MCF 10A (cell line): ENCODE measurements at regions not wholly inside any gene's neighbourhood (a gene's known extent, or its start where the extent isn't known, plus 50 kb on each side); places are given as distances from the start of the nearest gene placed in this dataset.
"Not testable (repeated sequence)": the region's sequence is repeated elsewhere in the genome, so short reads cannot be mapped to it uniquely, and the experiment has no call there.

Source experiments
- BruUV-seq: library from RNA; stranded (reverse); fragments of 400-500 nt; replicated peaks from 2 replicates; lab custom pipeline; 2021; lab: Mats Ljungman, UMichigan
- CTCF ChIA-PET: fragments of 300-600 bp; sonication (Branson Sonifier 250); formaldehyde crosslinking; extraction: SDS; loops from one replicate; lab custom pipeline; 2021; ENCODE audit warnings: antibody characterized with exemption, inconsistent platforms; lab: Yijun Ruan, JAX
- POLR2A ChIA-PET: fragments of 300-600, 350-650 bp; sonication (Branson Sonifier 250); formaldehyde crosslinking; extraction: SDS; loops from one replicate; lab custom pipeline; 2020; ENCODE audit warnings: antibody characterized with exemption, inconsistent platforms; lab: Yijun Ruan, JAX
- DNase-seq: peaks from one replicate; pipeline ENCODE4 v3.0.0-alpha.2; 2018; ENCODE audit not compliant: unreplicated experiment
- H3K27ac Mint-ChIP-seq: one replicate; pipeline ENCODE4 v1.8.0; 2022; ENCODE audit warnings: mild to moderate bottlenecking, low read depth, mixed read lengths; ENCODE audit not compliant: unreplicated experiment
- H3K27me3 Mint-ChIP-seq: one replicate; pipeline ENCODE4 v1.8.0; 2022; ENCODE audit warnings: mixed read lengths; ENCODE audit not compliant: insufficient read depth, unreplicated experiment
- H3K36me3 Mint-ChIP-seq: one replicate; pipeline ENCODE4 v1.8.0; 2022; ENCODE audit warnings: mild to moderate bottlenecking, moderate library complexity, mixed read lengths; ENCODE audit not compliant: insufficient read depth, unreplicated experiment
- H3K4me1 Mint-ChIP-seq: one replicate; pipeline ENCODE4 v1.8.0; 2022; ENCODE audit warnings: mixed read lengths; ENCODE audit not compliant: insufficient read depth, unreplicated experiment
- H3K4me3 Mint-ChIP-seq: one replicate; pipeline ENCODE4 v1.8.0; 2022; ENCODE audit warnings: mild to moderate bottlenecking, moderate library complexity, mixed read lengths; ENCODE audit not compliant: unreplicated experiment
- H3K9me3 Mint-ChIP-seq: one replicate; pipeline ENCODE4 v1.8.0; 2022; ENCODE audit warnings: mixed read lengths; ENCODE audit not compliant: unreplicated experiment
- CTCF ChIP-seq: fragments of 200-600 bp; IDR thresholded peaks from one replicate; pipeline ENCODE4 v1.8.0; 2022; ENCODE audit warnings: antibody characterized with exemption, mild to moderate bottlenecking; ENCODE audit not compliant: unreplicated experiment
- intact Hi-C: fragments of 100-400 bp; cut with micrococcal nuclease; formaldehyde crosslinking; loops from 2 replicates; pipeline ENCODE4 v1.14.1; 2022

GRCh38 chr4:124932447-124932846 is 219.9 kb upstream of the ANKRD50 start:
- H3K4me1 Mint-ChIP-seq = peaks cover 10% of the 10 kb centered on the region
- intact Hi-C loops = no loop called here
- H3K27ac Mint-ChIP-seq = no peak overlapping the region
- no TSS peak for BruUV-seq
- CTCF ChIA-PET = no interaction called here
- H3K27me3 Mint-ChIP-seq = no peaks in the 10 kb centered on the region
- DNase-seq = no peak
- no peak overlapping the region for H3K4me3 Mint-ChIP-seq
- POLR2A ChIA-PET = interaction anchor here (0.6 kb wide), 1 partner anchor 348 kb away, joined by 3 read pairs; no protein-coding TSS in a partner anchor
- no peak for TF ChIP-seq CTCF
- H3K9me3 Mint-ChIP-seq = no peaks in the 10 kb centered on the region
- no peaks in the 10 kb centered on the region for H3K36me3 Mint-ChIP-seq

- CTCF ChIA-PET = interaction anchor here (0.6 to 1.0 kb wide), 2 partner anchors 69 to 382 kb away, joined by 3 to 4 read pairs; no protein-coding TSS in a partner anchor
- H3K27ac Mint-ChIP-seq = no peak overlapping the region
- TF ChIP-seq CTCF = no peak
- no TSS peak for BruUV-seq
- no peaks in the 10 kb centered on the region for H3K27me3 Mint-ChIP-seq
- no peaks in the 10 kb centered on the region for H3K4me1 Mint-ChIP-seq
- no peak overlapping the region for H3K4me3 Mint-ChIP-seq
- POLR2A ChIA-PET = interaction anchor here (0.7 kb wide), 1 partner anchor 804 kb away, joined by 3 read pairs; no protein-coding TSS in a partner anchor
- intact Hi-C loops = no loop called here
- no peaks in the 10 kb centered on the region for H3K9me3 Mint-ChIP-seq
- H3K36me3 Mint-ChIP-seq = no peaks in the 10 kb centered on the region
- no peak for DNase-seq
Measured at GRCh38 chr4:124931050-124931449, 218.5 kb upstream of the ANKRD50 start.

DNA sequence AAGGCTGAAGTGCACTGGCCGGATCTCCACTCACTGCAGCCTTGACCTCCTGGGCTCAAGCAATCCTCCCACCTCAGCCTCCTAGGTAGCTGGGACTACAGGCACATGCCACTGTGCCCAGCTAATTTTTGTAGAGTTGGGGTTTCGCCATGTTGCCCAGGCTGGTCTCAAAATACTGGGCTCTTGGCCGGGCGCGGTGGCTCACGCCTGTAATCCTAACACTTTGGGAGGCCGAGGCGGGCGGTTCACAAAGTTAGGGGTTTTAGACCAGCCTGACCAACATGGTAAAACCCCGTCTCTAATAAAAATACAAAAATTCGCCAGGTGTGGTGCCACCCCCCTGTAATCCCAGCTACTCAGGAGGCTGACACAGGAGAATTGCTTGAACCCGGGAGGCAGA is 210.2 kb upstream of the ANKRD50 start:
- intact Hi-C loops = loop anchor here (1.0 kb wide), 1 partner anchor 17 kb away; no protein-coding TSS in a partner anchor
- POLR2A ChIA-PET = interaction anchor here (0.9 kb wide), 1 partner anchor 11 kb away, joined by 3 read pairs; no protein-coding TSS in a partner anchor
- H3K4me1 Mint-ChIP-seq, H3K27ac Mint-ChIP-seq, DNase-seq, CTCF ChIA-PET, H3K27me3 Mint-ChIP-seq, H3K36me3 Mint-ChIP-seq, BruUV-seq, H3K9me3 Mint-ChIP-seq, H3K4me3 Mint-ChIP-seq: not testable (repeated sequence)

DNA sequence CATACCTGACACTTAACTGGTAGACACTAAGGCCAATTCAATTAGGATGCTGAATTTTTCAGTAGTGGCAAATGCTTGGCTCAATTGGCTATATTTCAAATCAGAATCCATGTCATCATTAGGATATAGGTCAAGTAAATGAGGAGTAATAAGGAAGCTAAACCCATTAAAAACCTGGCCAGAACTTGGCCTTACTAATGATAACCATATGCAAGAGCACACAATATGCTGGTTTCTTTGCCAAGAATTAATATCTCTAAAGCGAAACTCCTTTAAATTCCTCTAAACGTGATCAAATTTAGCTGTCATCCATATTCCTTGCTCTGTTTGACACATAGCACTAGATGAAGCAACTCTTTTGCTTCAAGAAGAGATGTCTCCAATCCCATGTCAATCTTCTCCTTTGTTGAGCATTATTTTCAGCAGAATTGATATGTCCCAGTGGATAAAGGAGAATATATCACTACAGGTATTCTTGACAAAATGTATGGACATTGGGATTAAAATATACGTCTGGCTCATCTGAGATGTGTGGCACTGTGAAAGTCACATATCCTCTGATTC is 206.1 kb upstream of the ANKRD50 start:
- no TSS peak for BruUV-seq
- Mint-ChIP-seq H3K36me3 (no peaks in the 10 kb centered on the region), H3K27ac (no peak overlapping the region), H3K4me1 (no peaks in the 10 kb centered on the region), H3K27me3 (no peaks in the 10 kb centered on the region), H3K4me3 (no peak overlapping the region), H3K9me3 (no peaks in the 10 kb centered on the region)
- no peak for DNase-seq
- intact Hi-C loops = no loop called here
- CTCF ChIA-PET = no interaction called here
- no peak for TF ChIP-seq CTCF
- POLR2A ChIA-PET = no interaction called here
